ENCODE measurements at regions not wholly inside any gene's neighbourhood (a gene's known extent, or its start where the extent isn't known, plus 50 kb on each side); places are given as distances from the start of the nearest gene placed in this dataset.
A peak's percentile ranks its signal among the peaks of the same experiment; 100 is the strongest.

GRCh38 chr6:158868890-158869825 lies 50.0 kb upstream of the EZR start (continued):
- TF ChIP-seq EP300 (IDR thresholded peaks at IDR 0.05; ENCODE audit: borderline replicate concordance in 1 of 2, low read depth in 2 of 2, low read length in 2 of 2): 0 out of 3 replicates have a peak, but pooled peaks of 1 of the 2 experiments have one; percentile 9
- no peak for TF ChIP-seq GTF2F1 (IDR thresholded peaks at IDR 0.05; ENCODE audit: borderline replicate concordance, low read depth, low read length)
- no peak for TF ChIP-seq KDM5A (IDR thresholded peaks at IDR 0.05; ENCODE audit: low read length)
- no peak for TF ChIP-seq ATF2 (IDR thresholded peaks at IDR 0.05; ENCODE audit: low read length)
- no peak for TF ChIP-seq BACH1 (IDR thresholded peaks at IDR 0.05; ENCODE audit: low read length)
- no peak for TF ChIP-seq SAP30 (IDR thresholded peaks at IDR 0.05; ENCODE audit: insufficient read depth, insufficient replicate concordance, low read length)
- TF ChIP-seq RXRA (IDR thresholded peaks at IDR 0.05; ENCODE audit: insufficient read depth, low read depth, low read length): no peak

Measured in H1 (cell line).